ENCODE measurements at regions not wholly inside any gene's neighbourhood (a gene's known extent, or its start where the extent isn't known, plus 50 kb on each side); places are given as distances from the start of the nearest gene placed in this dataset.

- CTCF ChIA-PET: interaction anchor here (0.9 to 1.1 kb wide), 2 partner anchors 16 to 99 kb away, joined by 3 read pairs; no protein-coding TSS in a partner anchor
- TF ChIP-seq, protein P1, sequence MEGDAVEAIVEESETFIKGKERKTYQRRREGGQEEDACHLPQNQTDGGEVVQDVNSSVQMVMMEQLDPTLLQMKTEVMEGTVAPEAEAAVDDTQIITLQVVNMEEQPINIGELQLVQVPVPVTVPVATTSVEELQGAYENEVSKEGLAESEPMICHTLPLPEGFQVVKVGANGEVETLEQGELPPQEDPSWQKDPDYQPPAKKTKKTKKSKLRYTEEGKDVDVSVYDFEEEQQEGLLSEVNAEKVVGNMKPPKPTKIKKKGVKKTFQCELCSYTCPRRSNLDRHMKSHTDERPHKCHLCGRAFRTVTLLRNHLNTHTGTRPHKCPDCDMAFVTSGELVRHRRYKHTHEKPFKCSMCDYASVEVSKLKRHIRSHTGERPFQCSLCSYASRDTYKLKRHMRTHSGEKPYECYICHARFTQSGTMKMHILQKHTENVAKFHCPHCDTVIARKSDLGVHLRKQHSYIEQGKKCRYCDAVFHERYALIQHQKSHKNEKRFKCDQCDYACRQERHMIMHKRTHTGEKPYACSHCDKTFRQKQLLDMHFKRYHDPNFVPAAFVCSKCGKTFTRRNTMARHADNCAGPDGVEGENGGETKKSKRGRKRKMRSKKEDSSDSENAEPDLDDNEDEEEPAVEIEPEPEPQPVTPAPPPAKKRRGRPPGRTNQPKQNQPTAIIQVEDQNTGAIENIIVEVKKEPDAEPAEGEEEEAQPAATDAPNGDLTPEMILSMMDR (IDR thresholded peaks at IDR 0.05; ENCODE audit: insufficient read depth, low read depth, low read length): no peak
- H3K4me3 ChIP-seq (ENCODE audit: low read depth, low read length): no peak overlapping the region
- H3K27me3 ChIP-seq (ENCODE audit: control insufficient read depth, insufficient read depth, low read length): no peaks in the 10 kb centered on the region
- POLR2A ChIA-PET: no interaction called here
- no peaks in the 10 kb centered on the region for H3K36me3 ChIP-seq (ENCODE audit: control insufficient read depth, insufficient read depth, low read length)
- DNase-seq (ENCODE audit: low read depth): no peak
Measured at GRCh38 chr18:55663891-55664290, 75.9 kb upstream of the TCF4 start.

DNA sequence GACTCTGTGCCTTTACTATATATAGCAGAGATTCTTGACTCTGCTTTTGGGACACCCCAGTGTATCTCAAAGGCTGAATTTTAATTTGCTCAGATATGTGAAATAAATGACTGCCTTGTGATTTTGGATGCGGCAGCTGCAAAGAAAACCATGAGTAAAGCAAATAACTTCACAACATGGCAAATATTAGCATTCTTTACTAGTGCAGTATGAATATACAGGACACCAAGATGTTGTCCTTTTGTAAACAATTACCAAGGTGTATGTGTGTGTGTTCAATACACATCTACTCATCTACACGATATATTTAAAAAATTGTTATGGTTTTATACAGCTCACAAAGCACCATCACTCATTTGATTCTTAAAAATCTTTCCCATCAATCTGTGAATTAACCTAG, 70.6 kb upstream of the TCF4 start:
- ChIA-PET CTCF (no interaction called here), POLR2A (no interaction called here)
- Histone ChIP-seq H3K27me3 (ENCODE audit: control insufficient read depth, insufficient read depth, low read length) (no peaks in the 10 kb centered on the region), H3K36me3 (ENCODE audit: control insufficient read depth, insufficient read depth, low read length) (no peaks in the 10 kb centered on the region), H3K4me3 (ENCODE audit: low read depth, low read length) (no peak overlapping the region)
- DNase-seq (ENCODE audit: low read depth): no peak
- TF ChIP-seq, protein P1 (IDR thresholded peaks at IDR 0.05; ENCODE audit: insufficient read depth, low read depth, low read length): no peak

DNA sequence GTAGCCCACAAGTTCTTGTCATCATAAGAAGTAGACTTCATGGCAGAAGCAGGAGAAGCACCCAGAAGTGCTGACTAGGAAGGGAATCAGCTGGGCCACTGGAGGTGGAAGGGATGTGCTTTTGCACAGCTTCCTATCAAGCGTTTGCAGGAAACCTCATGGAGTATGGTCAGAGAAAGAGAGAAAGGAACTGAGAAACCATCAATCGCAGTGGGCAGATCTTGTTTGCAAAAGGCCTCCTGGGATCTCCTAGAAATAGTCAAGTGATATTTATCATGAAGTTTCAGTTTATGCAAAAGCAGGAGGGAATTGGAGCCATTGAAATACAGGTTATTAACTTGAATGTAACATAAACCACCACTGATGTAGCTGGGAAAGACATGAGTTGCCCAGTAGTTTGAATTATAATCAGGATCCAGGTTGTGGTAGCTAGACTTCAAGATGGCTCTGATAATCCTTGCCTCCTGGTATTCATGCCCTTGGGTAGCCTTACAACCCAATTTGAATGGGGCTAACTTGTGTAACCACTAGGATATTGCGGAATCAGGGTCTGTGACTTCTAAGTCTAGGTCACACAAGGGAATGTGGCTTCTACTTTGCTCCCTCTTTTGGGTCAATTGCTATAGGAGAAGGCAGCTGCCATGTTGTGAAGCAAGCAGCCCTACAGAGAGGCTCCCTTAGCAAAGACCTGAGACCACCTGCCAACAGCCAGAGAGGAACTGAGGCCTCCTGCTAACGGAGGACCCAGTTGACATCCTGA, 69.8 kb upstream of the TCF4 start:
- TF ChIP-seq, protein P1 (IDR thresholded peaks at IDR 0.05; ENCODE audit: insufficient read depth, low read depth, low read length): no peak
- Histone ChIP-seq H3K36me3 (ENCODE audit: control insufficient read depth, insufficient read depth, low read length) (no peaks in the 10 kb centered on the region), H3K4me3 (ENCODE audit: low read depth, low read length) (no peak overlapping the region), H3K27me3 (ENCODE audit: control insufficient read depth, insufficient read depth, low read length) (no peaks in the 10 kb centered on the region)
- ChIA-PET POLR2A (no interaction called here), CTCF (no interaction called here)
- DNase-seq (ENCODE audit: low read depth): no peak

GRCh38 chr18:55654986-55655385, 67.0 kb upstream of the TCF4 start:
- H3K36me3 ChIP-seq (ENCODE audit: control insufficient read depth, insufficient read depth, low read length): no peaks in the 10 kb centered on the region
- H3K27me3 ChIP-seq (ENCODE audit: control insufficient read depth, insufficient read depth, low read length): no peaks in the 10 kb centered on the region
- POLR2A ChIA-PET: no interaction called here
- CTCF ChIA-PET: interaction anchor here (1.0 kb wide), 1 partner anchor 16 kb away, joined by 4 read pairs; no protein-coding TSS in a partner anchor
- TF ChIP-seq, protein P1 (IDR thresholded peaks at IDR 0.05; ENCODE audit: insufficient read depth, low read depth, low read length): no peak
- no peak overlapping the region for H3K4me3 ChIP-seq (ENCODE audit: low read depth, low read length)
- DNase-seq (ENCODE audit: low read depth): no peak

GRCh38 chr18:55651236-55651635, 63.2 kb upstream of the TCF4 start:
- no peaks in the 10 kb centered on the region for H3K27me3 ChIP-seq (ENCODE audit: control insufficient read depth, insufficient read depth, low read length)
- no peaks in the 10 kb centered on the region for H3K36me3 ChIP-seq (ENCODE audit: control insufficient read depth, insufficient read depth, low read length)
- no peak overlapping the region for H3K4me3 ChIP-seq (ENCODE audit: low read depth, low read length)
- ChIA-PET CTCF (no interaction called here), POLR2A (no interaction called here)
- DNase-seq (ENCODE audit: low read depth): no peak
- TF ChIP-seq, protein P1 (IDR thresholded peaks at IDR 0.05; ENCODE audit: insufficient read depth, low read depth, low read length): no peak
